Activated effector memory CD4-positive, alpha-beta T cell treated with anti-CD3 and anti-CD28 coated beads, Interleukin-2, amount 50 U/mL, for 16 hours (primary cell): ENCODE measurements at regions not wholly inside any gene's neighbourhood (a gene's known extent, or its start where the extent isn't known, plus 50 kb on each side); places are given as distances from the start of the nearest gene placed in this dataset.

Experiments
- DNase-seq: peaks from one replicate; pipeline ENCODE4 v3.0.0-alpha.2; 2020

DNA sequence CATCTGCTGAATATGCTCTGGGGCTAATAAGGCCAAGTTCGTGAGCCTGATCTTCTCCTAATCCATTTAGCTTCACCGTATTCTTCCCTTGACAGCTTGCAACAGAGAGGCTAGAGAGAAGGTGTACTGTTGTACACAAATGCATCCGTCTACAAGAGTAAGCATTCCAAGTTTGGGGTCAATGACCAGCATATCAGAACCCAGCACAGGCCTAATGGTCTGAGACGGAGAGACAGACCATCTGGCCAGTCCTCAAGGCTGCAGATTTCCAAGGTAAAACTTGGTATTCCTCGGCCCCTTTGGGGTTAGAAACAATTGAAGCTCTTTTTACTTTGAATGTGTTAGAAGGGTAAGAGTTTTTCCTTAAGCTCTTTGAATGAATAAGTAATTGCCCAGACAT lies 481.2 kb upstream of the KLF4 start:
- no peak for DNase-seq

DNA sequence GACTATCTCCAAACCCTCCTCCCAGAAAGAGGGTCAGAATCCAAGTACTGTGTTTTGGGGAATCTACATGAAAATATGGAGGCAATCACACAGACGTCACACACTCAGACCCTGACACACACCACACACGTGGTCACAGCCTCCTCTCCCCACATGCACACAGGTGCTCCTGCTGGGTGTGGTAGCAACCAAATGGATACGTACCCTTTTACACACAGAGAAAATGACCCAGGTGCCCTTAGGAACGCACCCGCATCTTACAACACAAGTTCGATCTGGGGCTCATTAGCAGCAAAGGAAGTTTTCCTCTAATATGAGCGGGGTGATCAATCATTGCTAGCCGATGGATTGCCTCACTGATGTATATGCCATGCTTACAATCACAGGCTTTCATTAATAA lies 480.2 kb upstream of the KLF4 start:
- no peak for DNase-seq

DNA sequence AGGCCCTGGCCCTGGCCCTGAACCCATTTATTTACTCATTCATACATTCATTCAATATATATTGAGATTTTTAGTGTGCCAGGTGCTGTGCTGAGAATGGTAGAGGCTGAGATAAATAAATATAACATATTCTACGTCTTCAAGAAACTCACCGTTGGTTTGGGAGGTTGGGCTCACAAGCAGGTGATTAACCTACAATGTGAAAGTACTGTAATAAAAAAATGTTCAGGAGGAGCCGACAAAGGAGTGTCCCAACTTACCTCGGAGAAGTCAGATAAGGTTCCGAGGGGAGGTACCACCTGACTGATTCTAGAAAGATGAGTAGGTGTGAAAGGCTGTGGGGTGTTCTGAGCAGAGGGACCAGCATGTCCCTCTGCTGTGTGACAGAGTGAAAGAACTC lies 479.6 kb upstream of the KLF4 start:
- no peak for DNase-seq

DNA sequence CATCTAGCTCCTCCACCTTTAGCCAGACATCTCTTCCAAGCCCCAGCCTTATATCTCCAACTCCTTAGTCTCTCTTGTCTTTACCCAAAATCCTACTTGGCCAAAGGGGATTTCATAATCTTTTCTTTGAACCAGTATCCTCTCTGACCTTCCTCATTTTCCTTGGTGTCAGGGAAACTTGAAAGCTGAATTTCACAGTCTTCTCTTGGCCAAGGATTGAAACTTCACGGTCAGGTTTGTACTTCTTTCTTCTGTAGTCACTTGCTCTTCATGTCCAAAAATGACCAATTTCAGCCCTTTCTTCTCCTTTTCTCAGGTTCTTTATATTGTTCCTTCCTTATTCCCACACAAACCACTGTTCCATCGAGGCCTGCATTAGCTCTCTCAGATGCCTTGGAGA lies 473.7 kb upstream of the KLF4 start:
- DNase-seq, result no peak

DNA sequence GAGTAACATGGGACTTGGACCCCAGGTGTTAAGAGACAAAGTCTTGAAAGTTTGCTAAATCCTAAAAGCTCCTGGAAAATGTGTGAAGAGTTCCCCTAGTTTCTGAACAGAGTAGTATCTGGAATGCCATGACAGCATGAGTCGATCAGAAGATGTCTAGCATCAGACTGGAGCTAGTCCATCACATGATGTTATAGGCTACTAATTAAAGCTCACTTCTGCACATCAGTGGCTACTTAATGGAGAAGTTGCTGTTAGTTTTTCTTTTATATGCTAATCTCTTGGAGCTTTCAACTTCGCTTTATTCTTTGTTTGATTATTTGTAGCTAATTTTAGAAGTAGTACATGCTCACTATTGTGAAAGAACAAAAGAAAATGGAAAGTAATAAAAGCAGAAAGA lies 471.3 kb upstream of the KLF4 start:
- no peak for DNase-seq

DNA sequence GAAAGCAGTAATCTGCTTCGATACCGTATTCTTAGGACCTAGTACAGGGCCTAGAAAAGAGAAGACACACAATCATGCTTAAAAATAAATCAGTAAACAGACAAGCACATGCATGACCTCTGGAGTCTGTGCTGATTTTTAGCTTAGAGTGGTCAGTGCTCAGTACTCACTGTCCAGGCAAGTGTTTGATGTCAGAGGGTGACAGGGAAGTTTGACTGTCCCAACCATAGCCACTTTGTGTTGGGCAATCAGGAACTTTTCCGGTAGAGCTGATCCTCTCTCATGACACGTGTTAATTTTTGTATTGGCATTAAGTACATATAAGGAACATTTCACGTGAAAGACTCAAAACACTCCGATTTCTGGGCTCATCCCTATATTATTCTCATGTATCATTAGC lies 464.7 kb upstream of the KLF4 start:
- no peak for DNase-seq

DNA sequence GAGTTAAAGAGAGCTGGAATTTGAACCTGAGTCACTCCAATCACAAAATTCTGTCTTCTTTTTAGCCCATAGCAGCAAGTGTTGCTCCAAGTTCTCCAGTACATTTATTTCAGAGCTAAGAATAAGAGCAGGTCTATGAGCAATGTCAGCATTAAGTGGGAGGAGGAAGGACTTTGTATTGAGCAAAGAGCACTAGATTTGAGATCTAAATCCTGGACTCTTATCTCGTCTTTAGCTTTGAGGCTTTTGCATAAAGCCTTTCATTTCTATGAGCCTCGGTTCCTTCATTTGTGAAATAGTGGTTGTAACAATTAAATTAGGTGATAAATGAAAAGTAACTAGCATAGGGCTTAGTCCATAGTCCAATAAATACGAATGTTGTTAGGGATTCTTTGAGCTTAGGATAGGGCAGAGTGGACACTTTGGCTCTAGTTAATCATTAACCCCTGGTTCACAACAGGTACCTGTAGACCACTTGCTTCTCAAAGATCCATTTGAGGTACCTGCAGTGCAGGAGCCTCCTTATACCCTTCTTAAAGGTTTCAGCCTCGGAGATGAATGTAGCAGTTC lies 464.1 kb upstream of the KLF4 start:
- no peak for DNase-seq

DNA sequence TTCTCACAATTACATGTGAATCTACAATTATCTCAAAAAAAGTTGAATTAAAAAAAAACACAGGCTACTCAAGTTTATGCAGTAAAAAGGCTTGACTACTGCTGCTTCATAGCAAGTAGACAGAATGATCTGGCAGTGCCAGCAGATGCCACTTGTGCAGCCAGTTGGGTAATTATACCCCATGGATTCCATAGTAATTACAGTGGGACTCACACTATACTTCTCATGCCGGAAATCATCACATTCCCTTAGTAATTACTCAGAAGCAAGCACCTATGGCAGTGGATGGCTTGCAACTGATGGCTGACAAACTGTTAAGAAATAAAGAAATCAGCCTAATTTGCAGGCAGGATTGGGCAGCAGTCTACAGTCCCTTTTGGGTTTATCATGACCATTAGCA lies 463.2 kb upstream of the KLF4 start:
- no peak for DNase-seq

DNA sequence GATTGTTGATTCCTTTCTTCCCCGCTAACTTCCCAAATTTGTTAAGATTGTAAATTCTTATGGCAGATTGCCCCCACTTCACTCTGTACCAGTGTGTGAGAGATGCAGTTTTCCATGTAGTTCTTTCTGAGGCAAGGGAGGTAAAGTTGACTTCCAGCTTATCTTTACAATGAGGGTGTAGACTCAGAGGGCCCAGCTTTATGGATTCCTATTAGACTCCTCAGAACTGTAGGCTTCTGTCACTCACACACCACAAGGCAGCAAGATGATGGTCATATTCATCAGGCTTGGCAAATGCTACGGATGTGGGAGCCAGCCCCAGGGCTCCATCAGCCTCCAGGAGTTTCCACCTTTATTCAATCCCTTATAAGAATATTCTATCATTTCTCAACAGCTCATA lies 461.9 kb upstream of the KLF4 start:
- DNase-seq, result no peak

DNA sequence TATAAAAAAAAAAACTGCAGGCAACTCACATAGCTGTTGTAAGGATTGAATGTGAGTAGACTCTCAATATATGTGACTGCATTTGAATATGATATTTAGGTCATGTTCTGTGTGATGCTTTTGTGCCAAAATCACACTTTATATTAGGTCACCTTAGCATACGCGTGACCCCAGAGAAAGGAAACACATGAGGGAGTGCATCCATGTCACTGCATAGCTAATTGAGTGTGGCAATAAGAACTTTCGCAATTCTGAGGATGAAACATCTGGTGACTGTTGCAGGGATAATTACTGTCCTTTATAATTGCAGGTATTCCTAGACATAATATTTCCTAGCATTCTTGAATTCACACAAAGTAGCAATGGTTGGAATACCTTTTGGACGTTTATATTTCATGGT lies 459.5 kb upstream of the KLF4 start:
- DNase-seq, result no peak

DNA sequence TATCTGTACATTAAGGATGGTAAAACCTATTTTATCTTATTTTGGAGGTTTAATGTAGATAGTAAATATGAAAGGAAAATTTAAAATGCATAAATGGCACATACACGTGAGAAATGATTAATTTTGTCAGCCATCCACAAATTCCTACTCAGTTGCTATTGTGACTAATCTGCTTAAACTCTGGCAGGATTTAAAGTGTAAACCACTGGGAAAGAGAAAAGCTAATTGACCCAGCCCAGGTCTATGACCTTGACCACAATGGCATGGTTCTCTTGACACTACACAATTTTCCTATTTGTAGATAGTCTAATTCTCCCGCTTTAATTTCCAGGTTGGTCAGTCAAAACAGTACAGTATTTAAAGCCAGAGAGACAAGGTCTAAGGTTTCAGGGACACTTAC lies 459.0 kb upstream of the KLF4 start:
- no peak for DNase-seq

DNA sequence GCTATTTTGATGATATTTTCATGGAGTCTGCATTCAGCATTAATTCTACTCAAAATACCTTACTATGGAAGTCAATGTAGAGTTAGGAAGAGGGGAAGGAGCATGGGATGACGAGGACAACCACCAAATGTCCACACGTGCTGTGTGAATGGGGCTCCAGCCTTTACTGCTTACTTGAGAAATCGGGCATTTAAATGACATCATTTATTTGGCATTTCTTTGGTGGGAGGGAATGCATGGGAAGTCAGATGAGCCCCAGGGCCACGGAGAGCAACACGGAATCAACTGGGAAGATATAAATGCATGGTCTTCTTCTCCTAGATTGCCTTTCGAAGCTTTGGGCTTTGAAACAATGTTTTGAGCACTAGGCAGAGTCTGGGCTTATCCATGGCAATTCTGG lies 458.5 kb upstream of the KLF4 start:
- DNase-seq, result no peak

DNA sequence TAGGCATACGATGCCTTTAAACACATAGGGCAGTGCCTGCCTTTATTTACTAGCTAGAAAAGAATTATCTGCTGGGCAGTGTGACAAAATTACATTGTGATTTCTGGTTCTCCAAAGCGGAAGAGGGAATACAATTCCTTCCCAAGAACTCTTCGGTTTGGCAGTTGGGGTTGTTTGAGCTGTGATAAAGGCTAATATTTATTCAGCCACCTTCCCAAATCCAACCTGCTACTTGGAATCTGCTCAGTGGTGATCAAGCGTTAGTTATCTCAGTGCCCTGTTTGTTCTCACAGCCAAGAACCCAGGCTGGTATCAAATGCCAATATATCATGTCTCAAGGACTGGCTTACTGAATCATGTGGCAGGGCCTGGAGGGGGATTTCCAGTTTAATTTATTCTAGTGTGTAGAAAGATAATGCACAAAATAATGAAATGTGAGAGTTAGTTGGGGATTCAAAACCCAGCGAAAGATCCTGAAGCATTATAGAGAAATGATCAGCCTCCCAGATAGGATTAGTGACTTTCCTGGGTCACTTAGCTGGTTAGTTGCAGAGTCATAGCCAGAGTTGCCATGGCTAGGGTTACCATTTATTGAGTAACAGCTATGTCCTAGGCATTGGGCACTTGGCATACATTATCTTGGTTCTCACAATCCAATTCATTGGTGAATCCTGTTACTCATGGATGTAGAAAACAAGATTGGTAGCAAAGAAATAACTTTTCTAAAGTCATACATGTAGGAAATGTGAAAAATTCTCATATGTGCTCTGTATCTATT lies 457.0 kb upstream of the KLF4 start:
- DNase-seq, result no peak

DNA sequence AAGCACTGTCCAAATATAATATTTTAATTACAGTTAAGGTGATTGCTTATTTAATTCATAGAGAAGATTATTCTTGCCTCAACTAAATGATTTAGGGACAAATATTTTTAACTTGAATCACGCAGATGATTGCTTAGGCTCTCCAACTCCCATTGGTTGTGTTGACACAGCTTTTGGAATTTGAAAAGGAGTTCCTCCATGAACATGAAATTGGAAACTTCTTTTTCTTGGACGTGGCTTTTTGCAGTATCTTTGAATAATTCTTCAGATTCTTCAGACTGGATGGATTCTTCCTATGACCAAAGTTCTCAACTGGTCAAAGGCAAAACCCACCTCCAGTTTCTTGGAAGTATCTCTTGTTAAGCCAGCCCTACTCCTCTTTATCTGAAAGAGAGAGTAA lies 456.4 kb upstream of the KLF4 start:
- no peak for DNase-seq

DNA sequence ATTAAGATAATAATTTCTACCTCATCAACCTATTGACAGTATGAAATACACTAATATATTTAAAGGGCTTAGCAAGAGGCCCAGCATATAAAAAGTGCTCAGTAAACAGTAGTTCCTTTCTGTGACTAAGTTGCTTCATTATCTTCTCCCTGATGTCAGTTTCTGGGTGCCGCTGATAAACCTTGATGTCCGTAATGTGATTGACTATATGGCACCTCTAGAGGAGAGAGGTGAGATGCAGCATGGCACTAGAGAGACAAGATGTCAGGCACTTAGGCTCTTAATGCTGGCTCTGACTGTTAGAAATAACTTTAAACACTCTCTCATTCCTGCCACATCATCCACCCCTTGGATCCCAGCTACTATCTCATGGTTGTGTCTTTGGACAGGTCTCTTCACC lies 455.9 kb upstream of the KLF4 start:
- DNase-seq, result no peak

DNA sequence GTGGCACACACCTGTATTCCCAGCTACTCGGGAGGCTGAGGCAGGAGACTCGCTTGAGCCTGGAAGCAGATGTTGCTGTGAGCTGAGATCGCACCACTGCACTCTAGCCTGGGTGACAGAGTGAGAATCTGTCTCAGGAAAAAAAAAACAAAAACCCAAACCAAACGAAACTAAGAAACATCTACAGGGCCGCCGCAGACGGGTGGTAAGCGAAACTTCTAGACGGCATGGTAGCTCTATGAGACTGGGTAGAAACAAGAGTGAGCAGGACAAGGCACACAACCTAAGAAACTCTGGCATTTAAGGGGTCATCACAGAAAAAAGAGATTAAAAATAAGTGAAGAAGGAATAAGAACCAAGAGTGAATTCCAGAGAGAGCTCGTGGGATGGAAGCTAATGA lies 454.8 kb upstream of the KLF4 start:
- DNase-seq, result no peak

DNA sequence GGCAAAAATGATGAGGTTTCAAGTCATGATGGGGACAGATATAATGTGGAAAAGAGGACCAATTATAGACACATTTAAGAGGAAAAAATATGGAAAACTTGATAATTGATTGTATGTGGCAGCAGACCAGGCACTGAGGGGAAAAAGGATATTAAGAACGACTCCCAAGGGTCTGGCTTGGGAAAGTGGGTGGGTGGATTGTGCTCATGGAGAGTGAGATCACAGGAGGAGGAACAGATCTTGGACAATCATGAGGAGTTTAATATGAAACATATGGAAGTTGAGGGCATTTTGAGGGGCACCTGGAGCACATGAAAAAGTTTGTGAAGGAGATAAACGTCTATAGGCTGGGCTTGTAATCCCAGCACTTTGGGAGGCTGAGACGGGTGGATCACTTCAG lies 454.3 kb upstream of the KLF4 start:
- no peak for DNase-seq

DNA sequence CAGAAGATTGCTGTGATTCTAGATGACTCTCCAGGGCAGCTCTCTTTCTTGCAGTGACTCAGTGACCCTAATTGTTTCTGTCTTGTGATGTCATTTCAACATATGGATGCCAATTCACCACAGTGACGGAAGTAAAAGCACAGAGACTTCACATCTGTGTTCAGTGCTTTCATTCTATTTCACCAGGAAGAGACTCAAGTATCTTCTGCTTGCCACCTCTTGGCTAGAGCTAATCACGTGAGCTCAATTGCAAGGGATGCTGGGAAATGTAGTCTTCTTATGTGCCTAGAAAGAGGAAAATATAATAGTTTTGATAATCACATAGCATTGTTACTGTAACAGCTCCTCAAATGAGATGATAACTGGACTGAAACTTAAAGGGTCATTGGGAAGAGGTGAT lies 453.3 kb upstream of the KLF4 start:
- no peak for DNase-seq

DNA sequence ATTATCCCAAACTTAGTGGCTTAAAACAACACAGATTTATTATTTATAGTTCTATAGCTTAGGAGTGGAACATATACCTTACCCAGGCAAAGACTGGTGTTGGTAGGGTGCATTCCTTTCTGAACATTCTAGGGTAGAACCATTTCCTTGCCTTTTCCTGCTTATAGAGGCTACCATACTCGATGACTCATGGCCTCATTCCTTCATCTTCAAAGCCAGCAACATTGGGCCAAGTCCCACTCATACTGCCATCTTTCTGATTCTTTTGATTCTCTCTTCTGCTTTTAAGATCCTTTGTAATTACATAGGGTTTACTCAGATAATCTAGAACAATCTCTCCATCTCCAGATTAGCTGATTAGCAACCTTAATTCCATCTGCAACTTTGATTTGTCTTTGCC lies 452.7 kb upstream of the KLF4 start:
- no peak for DNase-seq

DNA sequence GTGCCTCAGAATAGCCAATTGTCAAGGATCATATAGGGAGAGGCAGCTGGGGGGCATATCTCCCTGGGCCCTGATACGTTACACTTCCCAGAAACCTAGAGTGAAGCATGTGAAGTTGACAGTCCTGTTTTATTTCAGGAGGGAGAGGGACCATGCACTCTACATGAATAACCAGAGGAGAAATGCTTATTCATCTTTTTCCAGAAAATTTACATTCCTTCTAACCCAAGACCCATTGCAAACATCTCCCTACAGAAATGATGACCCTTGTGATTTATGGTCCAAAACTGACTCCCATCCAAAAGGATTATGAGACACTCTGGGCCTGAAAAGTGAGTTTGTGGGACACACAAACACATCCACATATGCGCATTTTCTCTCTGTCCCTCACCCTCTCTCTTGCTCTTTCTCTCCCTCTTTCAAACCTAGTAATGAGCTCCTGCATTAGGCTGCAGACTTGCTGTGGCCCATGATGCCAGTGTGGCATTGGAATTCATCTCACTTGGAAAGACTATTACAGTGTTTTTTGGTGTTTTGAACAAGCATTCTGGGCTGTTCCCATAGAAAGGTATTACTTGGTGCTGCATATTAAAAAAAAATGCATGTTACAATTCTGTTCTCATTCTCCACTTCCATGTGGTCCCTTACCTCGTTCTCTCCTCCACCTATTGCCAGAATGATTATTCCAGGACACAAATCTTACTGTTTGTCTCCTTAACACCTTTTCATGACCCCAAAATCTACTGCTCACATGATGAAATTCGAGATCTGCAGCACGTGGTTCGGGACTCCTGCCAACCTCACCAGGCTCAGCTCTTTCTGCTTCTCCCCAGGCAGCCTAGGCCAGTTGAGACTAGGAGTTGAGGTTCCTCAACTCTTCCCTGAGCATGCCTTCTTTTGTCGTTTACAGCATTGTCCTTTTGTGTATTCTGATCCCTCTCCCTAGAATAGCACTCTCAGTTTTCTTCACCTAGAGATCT lies 451.3 kb upstream of the KLF4 start:
- DNase-seq, result no peak

DNA sequence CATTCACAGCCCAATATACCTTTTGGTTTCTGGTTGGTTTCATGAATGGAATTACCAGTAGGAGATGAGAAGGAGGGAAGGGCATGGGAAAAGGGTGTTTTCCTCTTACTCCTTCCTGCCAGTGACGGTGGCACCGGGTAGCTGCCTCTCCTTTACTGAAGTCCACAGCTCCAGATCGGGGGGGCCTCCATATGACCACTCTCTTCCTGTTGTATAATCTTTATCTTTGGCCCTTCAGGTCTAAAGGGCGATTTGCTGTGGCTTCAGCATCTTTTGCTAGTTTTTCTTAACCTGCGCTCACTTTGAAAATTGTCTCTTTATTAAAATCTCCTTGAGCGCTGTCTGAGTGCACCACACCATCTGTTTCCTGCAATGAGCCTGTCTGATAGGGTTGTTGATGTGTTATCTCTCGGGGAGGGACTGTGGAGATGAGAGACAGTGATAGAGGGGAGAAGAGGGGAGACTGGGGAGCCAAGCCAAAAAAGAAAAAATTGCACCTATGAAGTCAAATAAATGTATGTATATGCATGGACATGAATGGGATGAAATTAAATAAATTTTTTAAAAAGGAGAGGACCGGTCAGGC lies 449.3 kb upstream of the KLF4 start:
- DNase-seq, result no peak

DNA sequence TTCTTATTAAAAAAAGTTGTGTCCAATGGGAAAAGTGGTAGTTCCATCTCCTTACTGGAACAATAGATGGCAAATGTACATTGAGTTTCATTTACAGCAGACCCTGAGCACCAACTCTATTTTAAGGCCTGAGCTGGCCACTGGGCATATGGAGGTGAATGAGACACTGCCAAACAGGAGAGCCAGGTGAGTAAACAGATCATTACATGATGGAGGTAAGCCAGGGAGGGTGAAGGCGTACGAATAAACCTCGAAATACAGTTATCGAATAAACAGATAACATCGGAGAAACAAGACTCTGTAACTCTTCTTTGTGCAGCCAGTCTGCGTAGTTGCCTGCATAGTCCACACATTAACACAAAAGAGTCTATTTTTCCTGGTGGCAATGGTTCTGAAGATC lies 446.4 kb upstream of the KLF4 start:
- no peak for DNase-seq

DNA sequence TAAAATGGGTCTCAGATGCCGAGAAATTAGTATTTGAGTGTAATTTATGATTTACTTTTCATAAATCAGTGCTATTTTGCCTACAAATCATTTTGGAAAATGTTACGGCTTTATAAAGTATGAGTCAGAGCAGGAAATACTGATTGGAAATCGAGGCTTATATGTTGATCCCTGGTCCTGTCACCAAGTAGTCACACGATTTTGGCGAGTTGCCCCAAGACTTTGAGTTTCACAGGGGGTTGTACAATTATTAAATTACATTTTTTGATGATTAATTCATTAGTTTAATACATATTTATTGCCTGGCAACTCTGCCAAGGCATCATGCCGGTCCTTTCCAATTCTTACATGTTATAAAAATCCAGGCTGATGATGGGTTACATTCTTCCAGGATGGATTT lies 443.9 kb upstream of the KLF4 start:
- DNase-seq, result no peak

DNA sequence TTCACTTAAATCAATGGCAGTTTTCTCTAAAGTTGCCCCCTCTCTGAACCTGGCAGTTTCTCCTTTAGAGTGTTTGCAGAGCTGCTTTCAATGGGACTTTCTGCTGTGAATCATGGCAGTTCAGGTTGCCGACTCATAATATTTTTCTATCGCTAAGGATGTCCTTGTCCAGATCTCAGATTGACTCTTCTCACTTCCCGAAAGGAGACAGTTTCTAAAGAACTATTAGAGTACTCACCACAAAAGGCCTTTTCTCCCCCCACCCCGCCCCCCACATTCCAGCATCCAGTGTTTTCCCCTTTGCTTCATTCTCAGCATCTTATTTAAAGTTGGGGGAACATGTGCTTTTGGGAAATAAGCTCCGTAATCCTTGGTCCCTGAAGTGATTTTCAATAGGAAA lies 443.5 kb upstream of the KLF4 start:
- DNase-seq, result no peak
